ENCODE measurements at regions not wholly inside any gene's neighbourhood (a gene's known extent, or its start where the extent isn't known, plus 50 kb on each side); places are given as distances from the start of the nearest gene placed in this dataset.

DNA sequence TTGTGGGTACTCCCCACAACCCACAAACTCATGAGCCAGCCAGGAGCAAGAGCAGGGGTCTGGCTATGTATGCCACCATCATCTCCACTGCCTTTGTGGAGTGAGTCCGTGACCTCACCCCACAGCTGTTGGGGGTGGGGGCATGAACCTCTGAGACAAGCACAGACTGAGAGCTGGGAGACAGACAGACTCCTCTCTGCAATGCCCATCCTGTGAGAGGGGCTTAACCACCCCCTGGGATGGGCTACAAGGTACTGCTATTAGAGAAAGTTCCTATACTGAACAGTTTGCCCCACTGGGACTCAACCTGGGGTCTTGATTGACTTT lies 84.5 kb downstream of the PITPNM2 start:
- H2BK20ac ChIP-seq (ENCODE audit: low read length), result no peak overlapping the region
- H3K79me2 ChIP-seq (ENCODE audit: control insufficient read depth in 1 of 2, insufficient read depth in 2 of 2, low read length in 2 of 2), result no peaks in the 10 kb centered on the region
- H3K27ac ChIP-seq (ENCODE audit: low read depth, low read length), result no peak overlapping the region
- H3K36me3 ChIP-seq (ENCODE audit: control insufficient read depth in 2 of 4, insufficient read depth in 4 of 4, low read length in 3 of 4), result no peaks in the 10 kb centered on the region
- H3K4me3 ChIP-seq (ENCODE audit: extremely low read depth in 1 of 4, insufficient read depth in 2 of 4, low read depth in 3 of 4, low read length in 4 of 4), result no peak overlapping the region
- FAIRE-seq (no peak), DNase-seq (ENCODE audit: low read depth in 1 of 2, low spot score in 2 of 2) (no peak)
- no peak overlapping the region for H3K4me2 ChIP-seq (ENCODE audit: insufficient read depth in 1 of 2, low read depth in 2 of 2, low read length in 2 of 2)
- no peak overlapping the region for H2AK5ac ChIP-seq (ENCODE audit: low read depth, low read length)
- H3K23me2 ChIP-seq (ENCODE audit: low read depth, low read length), result no peaks in the 10 kb centered on the region
- peak overlapping the region; percentile 1; the same call in 1 of the 2 replicates for H2BK5ac ChIP-seq (ENCODE audit: low read depth, low read length)
- H3K4ac ChIP-seq (replicated peaks; ENCODE audit: insufficient read length, low read depth, low read length), result no peak overlapping the region
- H3K4me1 ChIP-seq (replicated peaks in 1 of 4; ENCODE audit: control insufficient read depth in 3 of 4, insufficient read depth in 4 of 4, low read length in 3 of 4), result peaks cover 0 to 3% (median 0%) of the 10 kb centered on the region in 4 experiments; a peak in 1 of 7 replicates
- no peak overlapping the region for H4K5ac ChIP-seq (ENCODE audit: insufficient read length, low read depth, low read length)
- H2BK12ac ChIP-seq (ENCODE audit: low read depth, low read length), result no peak overlapping the region
- H4K91ac ChIP-seq (replicated peaks; ENCODE audit: insufficient read length, low read length), result no peak overlapping the region
- H4K8ac ChIP-seq (ENCODE audit: extremely low read depth, insufficient read depth, low read length), result no peak overlapping the region
- peaks cover 2% of the 10 kb centered on the region; the same call in 1 of the 2 replicates for H3K79me1 ChIP-seq (ENCODE audit: low read depth, low read length)
- no peak overlapping the region for H3K23ac ChIP-seq (ENCODE audit: insufficient read length)
- H2BK15ac ChIP-seq (ENCODE audit: low read length), result no peak overlapping the region
- no peaks in the 10 kb centered on the region for H3K27me3 ChIP-seq (replicated peaks in 1 of 4; ENCODE audit: control insufficient read depth in 3 of 4, extremely low read depth in 1 of 4, insufficient read depth in 3 of 4, low read length in 3 of 4)
- no peak overlapping the region for H2AFZ ChIP-seq (ENCODE audit: low read length)
- no peak overlapping the region for H3K18ac ChIP-seq (ENCODE audit: extremely low read depth, low read length)
- H2BK120ac ChIP-seq (replicated peaks; ENCODE audit: low read depth, low read length), result no peak overlapping the region
- no peak overlapping the region for H3K9ac ChIP-seq (replicated peaks in 1 of 4; ENCODE audit: extremely low read depth in 1 of 4, low read depth in 3 of 4, low read length in 3 of 4)
- H3K9me3 ChIP-seq (ENCODE audit: insufficient read depth in 2 of 2, low read depth in 1 of 2, low read length in 1 of 2), result no peaks in the 10 kb centered on the region
- 91% methylated on average over 1 of the region's 1 CpG; no CpG with 5 or more reads in 1 of the 2 experiments for WGBS, 2 experiments (ENCODE audit: extremely low coverage in 1 of 2, insufficient coverage in 1 of 2, insufficient read length in 1 of 2, insufficient replicate concordance in 2 of 2, low coverage in 1 of 2, low lambda C conversion rate in 2 of 2, missing lambda C conversion rate in 1 of 2)
- POLR2A ChIA-PET (ENCODE audit: partially characterized antibody), result interaction anchor here (0.9 kb wide), 1 partner anchor 90 kb away, joined by 3 read pairs; no protein-coding TSS in a partner anchor
- H3K14ac ChIP-seq (ENCODE audit: insufficient read length), result no peak overlapping the region
- H3K56ac ChIP-seq (replicated peaks; ENCODE audit: insufficient read length, low read depth, low read length), result no peak overlapping the region
- H4K20me1 ChIP-seq (replicated peaks in 1 of 2; ENCODE audit: control insufficient read depth in 1 of 2, insufficient read depth in 2 of 2, low read length in 2 of 2), result no peaks in the 10 kb centered on the region
- CTCF ChIA-PET (ENCODE audit: partially characterized antibody), result interaction anchor here (1.1 to 11.7 kb wide), 5 partner anchors 9 to 171 kb away, joined by 3 to 148 read pairs (median 4); no protein-coding TSS in a partner anchor
- TF ChIP-seq SP4 (IDR thresholded peaks at IDR 0.05; ENCODE audit: low read length), result no peak
- TF ChIP-seq GTF2F1 (IDR thresholded peaks at IDR 0.05; ENCODE audit: borderline replicate concordance, low read depth, low read length), result no peak
- no peak for TF ChIP-seq RBBP5 (IDR thresholded peaks at IDR 0.05; ENCODE audit: borderline replicate concordance, low read depth, low read length)
- no peak for TF ChIP-seq SP1 (IDR thresholded peaks at IDR 0.05; ENCODE audit: low read depth, low read length)
- TF ChIP-seq BACH1 (IDR thresholded peaks at IDR 0.05; ENCODE audit: low read length), result no peak
